Colonic mucosa (tissue), 4 donors: ENCODE measurements at regions not wholly inside any gene's neighbourhood (a gene's known extent, or its start where the extent isn't known, plus 50 kb on each side); places are given as distances from the start of the nearest gene placed in this dataset.

ENCODE experiments used
- DNase-seq: peaks from one replicate; pipeline ENCODE4 v3.0.0-alpha.2; 2020
- H3K27ac ChIP-seq: fragments of 200-600 bp; one replicate; pipeline ENCODE4 v1.8.0; 2021
- H3K27me3 ChIP-seq: fragments of 200-600 bp; one replicate; pipeline ENCODE4 v1.8.0; 2021
- H3K36me3 ChIP-seq: fragments of 200-600 bp; one replicate; pipeline ENCODE4 v1.8.0; 2021
- H3K4me1 ChIP-seq: fragments of 200-600 bp; one replicate; pipeline ENCODE4 v1.8.0; 2021; ENCODE audit warnings: mild to moderate bottlenecking
- H3K4me3 ChIP-seq: fragments of 200-600 bp; one replicate; pipeline ENCODE4 v1.8.0; 2021
- H3K9ac ChIP-seq, 2 donors: one replicate each; pipeline ENCODE4 v1.7.0; 2013; ENCODE audit warnings: control low read depth in 2 of 2, low read depth in 2 of 2, low read length in 2 of 2
- H3K9me3 ChIP-seq: fragments of 200-600 bp; one replicate; pipeline ENCODE4 v1.8.0; 2021
- CTCF ChIP-seq: fragments of 200-600 bp; IDR thresholded peaks from one replicate; pipeline ENCODE4 v1.8.0; 2022; ENCODE audit warnings: antibody characterized with exemption, mild to moderate bottlenecking
- intact Hi-C: fragments of 100-400 bp; cut with DNase I; formaldehyde crosslinking; loops from one replicate; pipeline ENCODE4 v1.14.1; 2022
- donor health status: healthy.
- donor health status: DM: no; HTN: no; CAD: no.
- donor health status: DM: no; HTN: no; CAD: no.

- no peak overlapping the region for H3K9ac ChIP-seq
- H3K9me3 ChIP-seq, result no peaks in the 10 kb centered on the region
- no peaks in the 10 kb centered on the region for H3K4me1 ChIP-seq
- H3K27me3 ChIP-seq, result no peaks in the 10 kb centered on the region
- H3K27ac ChIP-seq, result no peak overlapping the region
- no peak for TF ChIP-seq CTCF
- H3K36me3 ChIP-seq, result no peaks in the 10 kb centered on the region
- no peak overlapping the region for H3K4me3 ChIP-seq
- intact Hi-C loops, result no loop called here
- DNase-seq, result no peak
Observed at GRCh38 chr13:106858903-106859532, 291.1 kb upstream of the ARGLU1 start.

- H3K4me3 ChIP-seq, result no peak overlapping the region
- no peaks in the 10 kb centered on the region for H3K36me3 ChIP-seq
- H3K27ac ChIP-seq, result no peak overlapping the region
- TF ChIP-seq CTCF, result no peak
- no peaks in the 10 kb centered on the region for H3K9me3 ChIP-seq
- intact Hi-C loops, result no loop called here
- H3K9ac ChIP-seq, result no peak overlapping the region
- DNase-seq, result no peak
- no peaks in the 10 kb centered on the region for H3K4me1 ChIP-seq
- H3K27me3 ChIP-seq, result no peaks in the 10 kb centered on the region
Observed at GRCh38 chr13:106852436-106852835, 284.5 kb upstream of the ARGLU1 start.

GRCh38 chr13:106850973-106851650, 283.2 kb upstream of the ARGLU1 start:
- no peaks in the 10 kb centered on the region for H3K36me3 ChIP-seq
- no peaks in the 10 kb centered on the region for H3K4me1 ChIP-seq
- no peaks in the 10 kb centered on the region for H3K9me3 ChIP-seq
- H3K4me3 ChIP-seq, result no peak overlapping the region
- H3K27me3 ChIP-seq, result no peaks in the 10 kb centered on the region
- no peak for TF ChIP-seq CTCF
- H3K27ac ChIP-seq, result no peak overlapping the region
- no peak for DNase-seq
- intact Hi-C loops, result no loop called here
- H3K9ac ChIP-seq, result no peak overlapping the region

GRCh38 chr13:106846571-106847448, 278.9 kb upstream of the ARGLU1 start:
- no peaks in the 10 kb centered on the region for H3K4me1 ChIP-seq
- no peak for TF ChIP-seq CTCF
- no peak for DNase-seq
- no peak overlapping the region for H3K4me3 ChIP-seq
- H3K9me3 ChIP-seq, result no peaks in the 10 kb centered on the region
- no peak overlapping the region for H3K9ac ChIP-seq
- no peaks in the 10 kb centered on the region for H3K36me3 ChIP-seq
- intact Hi-C loops, result no loop called here
- no peak overlapping the region for H3K27ac ChIP-seq
- H3K27me3 ChIP-seq, result no peaks in the 10 kb centered on the region

- H3K4me1 ChIP-seq, result no peaks in the 10 kb centered on the region
- H3K27ac ChIP-seq, result no peak overlapping the region
- no peak overlapping the region for H3K9ac ChIP-seq
- no peak overlapping the region for H3K4me3 ChIP-seq
- TF ChIP-seq CTCF, result no peak
- intact Hi-C loops, result no loop called here
- H3K9me3 ChIP-seq, result no peaks in the 10 kb centered on the region
- no peaks in the 10 kb centered on the region for H3K27me3 ChIP-seq
- DNase-seq, result no peak
- H3K36me3 ChIP-seq, result no peaks in the 10 kb centered on the region
Observed at GRCh38 chr13:106836186-106836802, 268.4 kb upstream of the ARGLU1 start.
